Islet of Langerhans (tissue), 1 donor: ENCODE measurements at regions not wholly inside any gene's neighbourhood (a gene's known extent, or its start where the extent isn't known, plus 50 kb on each side); places are given as distances from the start of the nearest gene placed in this dataset.
"Not testable (repeated sequence)": the region's sequence is repeated elsewhere in the genome, so short reads cannot be mapped to it uniquely, and the experiment has no call there.

Experiments used
- FAIRE-seq: peaks from one replicate; lab custom pipeline; 2011; peaks lifted over from hg19 to GRCh38; lab: Jason Lieb, UNC

DNA sequence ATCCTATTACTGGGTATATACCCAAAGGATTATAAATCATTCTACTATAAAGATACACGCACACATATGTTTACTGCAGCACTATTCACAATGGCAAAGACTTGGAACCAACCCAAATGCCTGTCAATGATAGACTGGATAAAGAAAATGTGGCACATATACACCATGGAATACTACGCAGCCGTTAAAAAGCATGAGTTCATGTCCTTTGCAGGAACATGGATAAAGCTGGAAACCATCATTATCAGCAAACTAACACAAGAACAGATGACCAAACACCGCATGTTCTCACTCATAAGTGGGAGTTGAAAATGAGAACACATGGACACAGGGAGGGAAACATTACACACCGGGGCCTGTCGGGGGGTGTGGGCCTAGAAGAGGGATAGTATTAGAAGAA, 307.4 kb upstream of the TBX18 start:
- not testable (repeated sequence) for FAIRE-seq

DNA sequence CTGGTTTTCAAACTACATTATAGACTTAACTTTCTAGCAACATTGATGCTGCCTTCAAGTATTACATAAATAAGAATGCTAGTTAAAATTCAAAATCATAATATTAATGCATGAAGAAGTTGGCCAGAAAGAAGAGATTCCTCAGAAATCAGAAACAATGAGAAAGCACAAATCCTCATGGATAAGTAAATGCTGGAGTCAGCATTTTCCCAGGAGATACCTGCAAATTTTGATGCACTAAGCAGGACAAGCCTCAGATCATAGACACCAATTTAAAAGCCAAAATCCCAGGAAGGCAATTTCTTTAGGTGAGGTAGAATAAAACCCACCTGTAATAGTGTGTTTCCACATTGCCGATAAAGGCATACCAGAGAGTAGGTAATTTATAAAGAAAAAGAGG, 305.2 kb upstream of the TBX18 start:
- FAIRE-seq, result no peak

DNA sequence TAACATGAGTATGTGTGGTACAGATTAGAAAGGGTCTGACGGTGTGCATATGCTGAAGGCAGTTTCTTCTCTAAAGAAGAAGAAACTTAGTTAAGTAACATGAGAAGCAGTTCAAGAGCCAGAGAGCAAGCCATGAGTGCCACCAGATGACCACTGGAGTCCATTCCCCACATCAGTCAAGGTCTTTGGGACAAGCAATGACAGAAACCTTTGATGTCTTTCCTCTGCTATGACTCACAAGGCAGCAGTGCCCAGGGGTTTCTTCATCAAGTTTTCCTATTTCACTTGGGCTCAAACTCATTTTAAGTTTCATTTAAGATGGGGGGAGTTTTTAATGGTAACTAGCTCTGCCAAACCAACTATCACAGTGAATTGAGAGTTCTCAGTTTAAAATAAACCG, 303.8 kb upstream of the TBX18 start:
- FAIRE-seq, result no peak

DNA sequence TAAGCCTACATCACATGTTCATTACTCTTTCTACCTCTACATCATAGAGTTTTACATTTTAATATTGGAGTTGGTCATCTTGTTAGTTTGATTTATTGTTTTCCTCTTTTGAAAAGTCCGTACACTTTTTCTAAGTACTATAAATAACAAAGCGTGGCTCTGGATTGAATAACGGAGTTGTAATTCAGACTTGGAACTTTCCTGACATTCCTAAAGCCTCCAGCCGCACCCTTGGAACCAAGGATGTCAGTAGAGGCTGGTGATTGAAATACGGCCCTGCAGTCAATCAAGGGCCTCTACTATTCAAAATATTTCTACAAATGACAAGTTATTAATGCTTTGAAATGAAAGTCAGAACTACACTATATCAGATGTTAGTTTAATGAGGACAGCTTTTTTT, 301.9 kb upstream of the TBX18 start:
- FAIRE-seq, result no peak

DNA sequence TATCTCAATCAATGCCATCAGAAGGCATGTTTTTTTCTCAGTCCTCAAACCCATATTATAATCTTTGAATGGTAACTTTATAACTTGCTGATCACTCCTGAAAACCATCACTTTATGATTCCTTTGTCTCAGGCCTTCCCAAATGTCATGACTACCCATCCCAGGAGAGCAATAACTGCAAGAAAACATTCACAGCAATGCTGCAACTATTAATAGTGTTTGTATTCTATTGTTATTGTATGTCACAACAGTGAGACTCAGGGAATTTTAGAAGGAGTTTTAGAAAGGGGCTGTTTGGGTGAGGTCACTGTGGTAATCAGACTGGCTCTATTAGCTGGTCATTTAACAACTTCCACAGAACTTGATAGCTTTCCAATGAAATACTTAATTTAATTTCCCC, 301.4 kb upstream of the TBX18 start:
- FAIRE-seq, result no peak

DNA sequence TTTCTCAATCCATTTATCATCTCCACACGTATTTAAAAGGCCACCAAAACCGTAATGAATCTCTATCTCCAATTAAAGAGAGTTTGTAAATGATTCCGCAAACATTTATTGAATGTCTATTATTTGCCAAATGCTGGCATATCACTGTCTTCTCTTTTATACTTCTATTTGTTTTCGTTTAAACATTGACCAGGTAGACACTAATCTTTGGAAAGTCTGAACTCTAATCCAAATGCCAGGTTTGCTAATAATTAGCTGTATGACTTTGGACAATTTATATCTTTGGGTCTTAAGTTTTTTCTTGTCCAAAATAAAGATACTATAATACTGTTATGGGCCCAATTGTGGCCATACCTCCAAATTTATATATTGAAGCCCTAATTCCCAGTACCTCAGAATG, 299.2 kb upstream of the TBX18 start:
- no peak for FAIRE-seq

DNA sequence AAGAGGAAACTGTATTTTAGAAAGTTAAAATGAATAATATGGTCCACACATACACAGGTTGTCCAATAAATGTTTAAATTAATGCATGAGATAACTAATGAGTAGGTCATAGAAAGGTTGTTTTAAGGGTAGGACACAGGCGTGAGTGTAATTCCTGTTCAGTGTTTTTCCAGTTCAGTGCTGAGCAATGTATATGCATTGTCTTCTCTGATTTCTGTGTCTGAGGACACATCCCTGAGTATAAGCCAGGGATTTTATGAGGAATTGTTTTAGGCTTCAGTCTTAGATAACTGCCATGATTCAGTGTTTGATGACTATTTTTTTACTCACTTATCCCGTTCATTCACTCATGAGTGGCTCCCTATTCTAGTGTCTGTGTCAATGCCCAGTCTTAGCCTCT, 298.5 kb upstream of the TBX18 start:
- FAIRE-seq, result no peak

DNA sequence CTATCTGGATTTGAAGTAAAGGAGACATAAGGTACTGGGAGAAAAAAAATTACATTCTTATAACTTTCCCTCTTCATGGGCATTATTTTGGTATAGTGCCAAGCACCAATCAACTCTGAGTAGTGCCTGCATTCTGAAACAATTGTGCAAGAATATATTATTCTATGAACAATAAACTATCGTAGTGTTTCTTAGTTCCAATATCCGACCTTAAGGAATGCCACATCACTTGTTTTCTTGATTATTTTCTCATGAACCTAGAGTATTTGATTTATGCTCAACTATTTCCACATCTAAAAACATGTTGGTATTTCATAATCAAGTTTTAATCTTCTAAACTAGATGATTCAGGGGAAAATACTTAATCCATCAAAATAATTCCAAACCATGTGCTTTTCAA, 294.4 kb upstream of the TBX18 start:
- FAIRE-seq, result no peak

DNA sequence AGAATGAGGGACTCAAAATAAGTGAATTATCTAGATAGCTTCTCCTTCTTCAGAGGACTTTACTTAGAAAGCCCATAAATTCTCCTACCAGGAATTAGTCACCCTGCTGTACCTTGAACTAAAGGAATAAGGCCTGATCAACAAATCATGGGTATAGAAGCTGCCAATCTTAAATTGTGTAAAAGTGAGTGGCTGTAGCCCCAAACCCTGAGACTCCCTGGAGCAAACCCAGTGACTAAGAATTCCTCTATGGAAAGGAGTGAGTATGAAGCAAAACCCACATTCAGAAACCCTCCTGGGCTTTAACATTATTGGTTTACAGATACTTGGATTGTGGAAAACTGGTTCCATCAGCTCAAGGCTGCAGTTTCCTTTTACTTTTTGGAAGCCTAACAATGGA, 285.8 kb upstream of the TBX18 start:
- FAIRE-seq, result no peak

DNA sequence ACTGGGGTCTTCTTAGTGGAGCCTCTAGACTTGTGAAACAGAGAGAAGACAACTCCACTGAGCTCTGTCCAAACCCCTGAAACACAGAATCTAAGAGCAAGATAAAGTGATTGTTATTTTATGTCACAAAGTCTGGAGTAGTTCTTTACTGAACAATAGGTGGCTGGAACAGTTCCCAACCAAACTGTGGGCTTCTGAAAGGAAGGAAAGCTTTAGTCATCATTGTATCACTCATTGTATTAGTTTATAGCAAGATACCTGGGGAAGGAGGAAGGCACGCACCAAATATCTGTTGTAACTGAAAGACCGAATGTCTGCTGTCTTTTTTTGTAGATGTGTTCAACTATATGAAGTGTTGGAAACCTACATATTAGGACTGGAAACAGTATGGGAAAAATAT, 284.9 kb upstream of the TBX18 start:
- no peak for FAIRE-seq

DNA sequence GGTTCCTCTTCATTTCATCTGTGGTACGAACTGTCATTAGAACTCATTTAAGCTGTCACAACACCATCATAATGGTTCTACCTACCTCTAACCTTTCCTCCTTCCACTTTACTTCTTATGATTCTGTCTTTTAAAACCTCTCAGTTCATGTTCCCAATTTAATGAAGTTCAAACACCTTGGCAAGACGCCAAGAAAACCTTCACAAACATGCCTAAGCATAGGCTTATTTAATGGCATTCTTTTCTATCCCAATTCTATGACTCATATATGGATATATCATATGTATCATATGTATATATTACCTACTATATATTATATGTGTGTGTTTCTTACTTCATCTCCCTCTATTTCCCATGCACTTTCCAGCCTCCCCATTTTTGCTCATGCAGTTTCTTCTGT, 283.4 kb upstream of the TBX18 start:
- FAIRE-seq, result no peak

DNA sequence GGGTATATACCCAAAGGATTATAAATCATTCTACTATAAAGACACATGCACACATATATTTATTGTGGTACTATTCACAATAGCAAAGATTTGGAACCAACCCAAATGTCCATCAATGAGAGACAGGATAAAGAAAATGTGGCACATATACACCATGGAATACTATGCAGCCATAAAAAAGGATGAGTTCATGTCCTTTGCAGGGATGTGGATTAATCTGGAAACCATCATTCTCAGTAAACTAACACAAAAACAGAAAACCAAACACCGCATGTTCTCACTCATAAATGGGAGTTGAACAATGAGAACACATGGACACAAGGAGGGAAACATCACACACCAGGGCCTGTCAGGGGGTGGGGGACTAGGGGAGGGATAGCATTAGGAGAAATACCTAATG, 281.4 kb upstream of the TBX18 start:
- not testable (repeated sequence) for FAIRE-seq

DNA sequence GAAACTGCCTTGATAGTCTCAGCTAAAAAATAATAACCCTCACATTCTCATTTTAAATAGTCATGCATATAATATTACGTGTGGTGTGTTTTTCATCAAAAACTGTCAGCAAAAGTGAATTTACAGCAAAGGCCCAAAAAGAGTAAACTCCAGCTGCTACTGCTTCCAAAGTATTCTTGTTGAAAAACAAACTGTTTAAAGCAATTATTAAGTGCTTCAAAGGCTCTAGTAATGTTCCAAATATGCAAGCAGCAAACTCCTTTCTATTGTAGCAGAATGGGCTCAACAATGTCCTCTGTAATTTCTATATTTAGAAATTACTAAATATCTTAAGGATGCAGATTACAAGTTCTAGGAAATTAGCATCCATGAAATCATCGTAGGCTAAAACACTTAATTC, 280.0 kb upstream of the TBX18 start:
- no peak for FAIRE-seq

DNA sequence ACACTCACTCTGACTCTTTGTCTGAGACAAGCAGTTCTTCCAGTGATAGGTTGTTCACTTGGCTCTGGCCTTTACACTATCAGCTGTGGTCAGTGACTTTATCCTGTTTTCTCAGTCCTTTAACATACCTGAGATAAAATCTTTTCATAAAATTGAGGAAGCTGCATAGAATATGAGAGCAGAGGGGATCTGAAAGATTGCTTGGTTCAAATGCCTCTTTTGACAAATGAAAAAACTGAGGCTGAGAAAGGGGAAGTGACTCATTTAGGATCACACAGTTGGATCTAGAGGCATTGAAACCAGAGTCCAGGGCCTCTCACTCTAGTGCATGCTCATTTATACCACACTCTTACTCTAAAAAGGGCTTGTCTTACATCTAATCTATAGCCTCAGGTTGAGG, 277.0 kb upstream of the TBX18 start:
- no peak for FAIRE-seq

DNA sequence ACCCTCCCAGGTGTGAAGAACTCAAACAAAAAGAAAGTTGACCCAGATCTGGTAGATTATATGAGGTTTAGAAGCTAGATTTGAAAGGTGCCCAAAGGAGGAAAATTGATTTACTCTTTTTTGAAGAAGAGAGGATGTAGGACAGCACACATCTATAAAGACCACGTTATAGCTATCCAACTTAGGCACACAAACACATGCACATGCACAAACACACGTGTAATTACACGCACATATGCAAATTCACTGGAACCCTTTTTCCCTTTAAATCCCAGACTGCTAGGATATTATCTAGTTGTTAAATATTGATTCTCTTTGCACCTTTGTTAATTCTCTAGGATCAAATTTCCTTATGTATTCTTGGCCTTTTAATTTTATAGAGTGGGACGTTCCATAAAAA, 272.8 kb upstream of the TBX18 start:
- no peak for FAIRE-seq

DNA sequence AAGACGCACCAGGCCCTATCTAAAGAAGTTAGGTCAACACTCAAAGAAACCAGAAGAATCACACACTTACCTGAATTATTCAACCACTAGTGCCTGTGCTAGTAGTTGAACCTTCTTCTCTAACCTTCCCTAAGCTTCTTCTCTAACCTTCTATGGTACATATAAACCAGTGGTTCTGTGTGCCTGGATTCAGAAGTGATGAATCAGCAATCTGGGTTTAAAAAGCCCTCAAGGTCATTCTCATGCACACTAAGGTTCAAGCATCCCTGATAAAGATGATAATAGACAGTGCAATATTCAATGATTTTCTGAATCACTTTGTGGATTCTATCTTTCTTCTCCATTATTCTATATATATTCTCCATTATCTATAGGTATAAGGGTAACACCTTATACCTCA, 271.4 kb upstream of the TBX18 start:
- FAIRE-seq, result no peak

DNA sequence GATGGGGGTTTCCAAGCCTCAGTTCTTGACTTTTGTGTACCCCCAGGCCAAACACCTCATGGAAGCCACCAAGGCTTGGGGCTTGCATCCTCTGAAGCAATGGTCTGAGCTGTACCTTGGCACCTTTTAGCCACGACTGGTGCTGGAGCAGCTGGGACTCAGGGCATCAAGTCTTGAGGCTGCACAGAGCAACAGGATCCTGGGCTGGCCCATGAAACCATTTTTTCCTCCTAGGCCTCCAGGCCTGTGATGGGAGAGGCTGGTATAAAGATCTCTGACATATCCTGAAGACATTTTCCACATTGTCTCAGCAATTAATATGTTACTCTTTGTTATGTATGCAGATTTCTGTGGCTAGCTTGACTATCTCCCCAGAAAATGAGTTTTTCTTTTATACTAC, 269.1 kb upstream of the TBX18 start:
- FAIRE-seq, result no peak

DNA sequence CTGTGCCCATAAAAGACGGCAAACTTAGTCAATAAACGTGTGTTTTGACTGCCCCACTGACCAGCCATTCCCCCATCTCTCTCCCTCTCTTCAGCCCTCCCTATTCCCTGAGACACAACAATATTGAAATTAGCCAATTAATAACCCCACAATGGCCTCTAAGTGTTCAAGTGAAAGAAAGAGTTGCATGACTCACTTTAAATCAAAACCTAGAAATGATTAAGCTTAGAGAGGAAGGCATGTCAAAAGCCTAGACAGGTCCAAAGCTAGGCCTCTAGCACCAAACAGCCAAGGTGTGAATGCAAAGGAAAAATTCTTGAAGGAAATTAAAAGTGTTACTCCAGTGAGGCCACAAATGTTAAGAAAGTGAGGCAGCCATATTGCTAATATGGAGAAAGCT, 261.6 kb upstream of the TBX18 start:
- FAIRE-seq, result no peak

DNA sequence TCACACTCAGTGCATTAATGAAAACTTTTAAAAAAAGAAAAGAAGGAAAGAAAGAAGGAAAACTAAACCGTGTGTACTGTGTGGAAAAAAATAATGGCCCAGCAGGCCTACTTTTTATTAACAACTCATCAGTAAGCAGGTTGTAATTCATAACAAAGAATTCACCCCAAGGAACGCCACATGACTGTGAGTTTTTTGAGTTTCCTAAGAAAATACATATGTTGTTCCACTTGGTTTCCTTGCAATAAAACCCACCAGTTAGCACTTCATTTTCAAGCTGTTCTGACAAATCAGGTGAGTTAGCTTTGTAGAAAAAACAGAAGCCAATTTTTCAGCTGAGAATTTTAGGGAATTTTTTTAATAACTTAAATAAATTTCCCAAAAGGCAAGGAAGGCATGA, 259.3 kb upstream of the TBX18 start:
- no peak for FAIRE-seq

DNA sequence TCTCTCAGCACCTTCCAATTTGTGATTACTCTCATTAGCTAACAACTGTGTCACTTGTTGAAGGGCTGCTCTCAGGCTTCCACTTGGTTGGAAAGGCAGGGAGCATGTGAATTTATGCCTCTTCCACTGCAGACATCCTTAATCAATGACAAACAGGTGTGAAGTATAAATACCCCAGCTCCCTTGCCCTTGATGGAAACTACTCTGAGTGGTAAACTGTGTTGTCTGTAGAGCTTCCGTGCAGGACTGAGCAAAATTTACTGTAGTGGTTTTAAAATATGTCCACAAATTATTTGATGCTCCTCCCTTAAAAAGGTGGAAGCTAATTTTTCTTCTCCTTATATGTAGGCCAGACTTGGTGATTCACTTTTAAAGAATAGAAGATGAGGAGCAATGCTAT, 253.0 kb upstream of the TBX18 start:
- no peak for FAIRE-seq

DNA sequence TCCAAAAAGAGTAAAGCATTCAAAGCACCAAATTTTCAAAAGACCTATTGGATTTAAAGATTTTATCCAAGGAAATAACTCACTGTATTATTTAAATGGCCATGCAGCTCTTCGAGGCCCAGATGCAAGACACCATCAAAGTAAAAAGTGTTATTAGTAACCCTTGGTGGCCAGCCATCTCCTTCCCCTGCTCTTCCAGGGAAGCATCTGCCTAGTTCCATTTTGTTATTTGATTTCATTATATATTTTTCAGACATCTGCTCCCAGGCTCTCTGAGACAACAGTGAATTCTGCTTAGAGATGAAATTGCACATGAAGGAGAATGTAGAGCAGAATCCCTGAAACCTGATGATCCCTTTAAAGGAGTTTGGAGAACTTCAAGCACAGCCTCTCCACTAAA, 252.3 kb upstream of the TBX18 start:
- FAIRE-seq, result no peak

DNA sequence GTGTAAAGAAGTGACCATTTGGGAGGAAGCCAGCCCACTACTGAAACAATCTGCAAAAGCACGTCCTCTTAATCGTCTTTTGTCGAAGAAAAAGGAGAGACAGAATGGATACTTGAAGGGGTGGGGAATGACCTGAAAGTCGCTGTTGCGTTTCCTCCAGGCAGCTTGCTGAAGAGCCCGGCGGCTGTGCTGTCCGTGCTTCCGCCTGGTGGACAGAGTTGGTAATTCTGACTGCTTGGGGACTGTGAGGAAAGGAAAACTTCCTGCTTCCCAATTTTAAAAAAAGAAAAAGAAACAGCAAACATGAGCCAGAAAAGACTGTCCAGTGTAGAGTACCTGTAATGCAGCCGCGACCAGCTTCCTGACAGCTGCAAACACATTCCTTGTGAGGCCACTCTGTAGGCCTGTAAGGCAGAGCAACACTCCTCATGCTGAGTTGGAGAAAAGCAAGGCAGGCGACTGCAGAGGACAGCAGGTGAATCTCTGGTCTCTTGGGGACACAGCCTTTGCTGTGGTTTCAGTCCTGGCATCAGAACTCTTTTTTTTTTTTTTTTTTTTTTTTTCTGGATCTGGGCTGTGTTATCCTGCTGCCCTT, 251.1 kb upstream of the TBX18 start:
- no peak for FAIRE-seq

DNA sequence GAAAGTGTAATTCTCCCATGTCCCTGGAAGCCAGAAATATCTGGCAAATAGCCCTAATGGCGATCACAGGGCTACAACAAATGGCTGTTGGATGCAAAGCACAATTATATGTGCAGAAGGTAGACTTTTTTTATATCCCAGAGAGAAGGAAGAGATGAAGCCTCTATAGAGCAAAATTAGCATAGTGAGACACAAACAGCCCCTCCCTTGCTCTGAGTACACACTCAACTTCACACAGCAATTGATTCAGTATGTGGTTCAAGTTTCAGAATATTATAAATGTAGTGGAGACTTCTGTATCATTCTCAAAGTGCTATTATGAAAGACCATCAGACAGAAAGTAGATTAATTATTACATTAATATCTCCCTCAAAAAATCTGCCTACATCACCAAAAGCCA, 246.5 kb upstream of the TBX18 start:
- FAIRE-seq, result no peak

DNA sequence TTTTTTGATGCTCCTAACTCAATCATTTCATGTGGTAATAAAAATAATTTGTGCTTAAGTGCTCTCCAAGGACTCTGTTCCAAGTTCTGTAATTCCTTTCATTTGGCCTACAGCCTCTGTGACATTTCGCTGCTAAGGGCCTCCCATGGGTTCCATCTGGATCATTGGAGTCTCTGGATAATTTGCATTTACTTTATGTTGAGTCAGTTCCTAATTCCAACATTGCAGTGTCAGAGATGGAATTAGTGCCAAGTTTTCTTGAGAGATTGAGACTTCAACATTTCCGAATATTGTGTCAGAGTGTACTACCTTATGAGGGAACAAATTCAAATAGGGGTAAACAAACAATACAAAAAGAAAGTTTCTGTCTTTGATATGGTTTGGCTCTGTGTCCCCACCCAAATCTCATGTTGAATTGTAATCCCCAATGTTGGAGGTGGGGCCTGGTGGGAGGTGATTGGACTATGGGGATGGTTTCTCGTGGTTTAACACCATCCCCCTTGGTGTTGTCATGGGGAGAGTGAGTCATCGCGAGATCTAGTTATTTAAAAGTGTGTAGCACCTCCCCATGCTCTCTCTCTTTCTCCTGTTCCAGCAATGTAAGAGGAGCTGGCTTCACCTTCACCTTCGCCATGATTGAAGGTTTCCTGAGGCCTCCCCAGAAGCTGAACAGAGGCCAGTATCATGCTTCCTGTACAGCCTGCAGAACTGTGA, 244.1 kb upstream of the TBX18 start:
- no peak for FAIRE-seq

DNA sequence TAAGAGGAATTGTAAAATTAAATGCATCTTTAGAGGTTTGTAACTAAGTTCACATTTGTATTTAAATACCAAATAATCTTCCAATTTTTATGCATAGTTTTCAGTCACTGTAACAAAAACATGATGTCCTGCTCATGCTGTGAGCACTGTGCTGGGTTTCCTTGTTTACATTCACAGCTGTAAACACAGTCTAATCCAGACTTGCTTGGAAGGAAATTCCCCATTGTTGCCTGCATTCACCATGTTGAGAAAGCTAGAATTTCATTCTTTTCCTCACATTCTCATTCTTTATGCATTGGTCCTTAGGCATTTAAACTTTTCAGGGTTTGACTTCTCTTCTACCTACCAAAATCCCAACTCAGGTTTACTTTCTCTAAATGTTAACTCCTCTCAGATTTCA, 242.0 kb upstream of the TBX18 start:
- FAIRE-seq, result no peak
